ENCODE measurements at regions not wholly inside any gene's neighbourhood (a gene's known extent, or its start where the extent isn't known, plus 50 kb on each side); places are given as distances from the start of the nearest gene placed in this dataset.
"Not testable (repeated sequence)": the region's sequence is repeated elsewhere in the genome, so short reads cannot be mapped to it uniquely, and the experiment has no call there.

DNA sequence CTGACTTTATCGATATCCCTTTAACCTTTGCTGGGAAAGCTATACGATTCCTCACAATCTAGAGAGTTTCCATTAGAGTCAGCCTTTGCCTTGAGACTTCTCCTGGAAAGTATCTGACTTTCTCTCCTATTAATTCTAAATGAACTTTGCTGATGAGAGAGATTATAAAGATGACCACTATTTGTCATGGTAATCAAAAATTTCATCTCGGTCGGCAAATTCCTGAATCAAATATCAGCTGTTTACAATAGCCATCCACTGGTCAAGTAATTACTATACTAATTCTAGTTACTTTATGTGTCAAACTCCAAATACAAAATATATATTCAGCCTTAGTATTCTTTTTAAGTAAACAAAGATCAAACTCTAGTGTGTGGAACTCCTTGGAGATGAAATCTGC lies 164.4 kb upstream of the ITGA1 start:
- no peak for DNase-seq

GRCh38 chr5:52624291-52624690 lies 163.4 kb upstream of the ITGA1 start:
- no peak for DNase-seq

DNA sequence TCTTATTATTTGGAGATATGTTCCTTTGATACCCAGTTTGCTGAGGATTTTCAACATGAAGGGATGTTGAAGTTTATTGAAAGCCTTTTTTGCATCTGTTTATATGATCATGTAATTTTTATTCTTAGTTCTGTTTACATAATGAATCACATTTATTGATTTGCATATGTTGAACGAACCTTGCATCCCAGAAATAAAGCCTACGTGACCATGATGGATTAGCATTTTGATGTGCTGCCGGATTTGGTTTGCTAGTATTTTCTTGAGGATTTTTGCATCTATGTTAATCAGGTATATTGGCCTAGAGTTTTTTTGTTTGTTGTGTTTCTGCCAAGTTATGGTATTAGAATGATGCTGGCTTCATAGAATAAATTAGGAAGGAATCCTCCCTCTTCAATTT lies 161.4 kb upstream of the ITGA1 start:
- no peak for DNase-seq

- no peak for DNase-seq
These were observed 160.0 kb upstream of the ITGA1 start for GRCh38 chr5:52627740-52628139.

DNA sequence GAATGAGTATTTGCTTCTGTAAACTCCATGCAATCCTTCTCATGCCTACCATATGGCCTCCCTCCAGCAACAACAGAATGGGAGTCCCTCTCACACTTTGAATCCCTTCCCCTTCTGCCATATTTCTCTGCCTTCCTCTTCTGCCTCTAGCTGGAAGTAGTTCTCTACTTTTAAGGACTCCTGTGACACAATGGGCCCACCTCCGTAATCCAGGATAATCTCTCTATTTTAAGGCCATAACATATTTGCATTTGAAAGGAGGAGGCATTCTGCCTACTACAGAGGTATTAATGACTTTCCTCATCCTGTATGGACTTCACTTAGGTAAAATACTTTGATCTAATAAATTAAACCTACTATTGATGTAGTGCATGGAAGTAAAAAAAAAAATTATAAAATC lies 155.4 kb upstream of the ITGA1 start:
- DNase-seq = no peak

- not testable (repeated sequence) for DNase-seq
These were observed 153.5 kb upstream of the ITGA1 start for GRCh38 chr5:52634171-52634570.

DNA sequence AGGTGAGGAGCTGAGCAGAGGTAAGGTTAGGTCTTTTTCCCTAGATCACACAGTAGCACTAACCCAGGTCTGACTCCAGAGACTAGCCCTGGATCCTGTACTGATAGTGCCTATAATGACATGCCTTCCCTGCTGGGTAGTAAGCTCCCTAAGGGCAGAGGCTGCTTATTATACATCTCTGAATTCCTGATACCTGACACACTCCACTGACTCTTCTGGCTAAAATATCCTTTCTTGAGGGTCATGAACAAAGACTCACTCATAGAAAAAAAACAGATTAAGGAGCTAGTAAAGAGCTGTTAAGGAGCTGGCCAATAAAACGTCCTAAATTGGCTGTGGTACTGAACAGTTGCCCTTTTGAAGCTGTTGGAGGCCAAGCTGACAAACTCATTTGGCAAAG lies 149.0 kb upstream of the ITGA1 start:
- no peak for DNase-seq

GRCh38 chr5:52648726-52649125 lies 139.0 kb upstream of the ITGA1 start:
- DNase-seq = no peak

DNA sequence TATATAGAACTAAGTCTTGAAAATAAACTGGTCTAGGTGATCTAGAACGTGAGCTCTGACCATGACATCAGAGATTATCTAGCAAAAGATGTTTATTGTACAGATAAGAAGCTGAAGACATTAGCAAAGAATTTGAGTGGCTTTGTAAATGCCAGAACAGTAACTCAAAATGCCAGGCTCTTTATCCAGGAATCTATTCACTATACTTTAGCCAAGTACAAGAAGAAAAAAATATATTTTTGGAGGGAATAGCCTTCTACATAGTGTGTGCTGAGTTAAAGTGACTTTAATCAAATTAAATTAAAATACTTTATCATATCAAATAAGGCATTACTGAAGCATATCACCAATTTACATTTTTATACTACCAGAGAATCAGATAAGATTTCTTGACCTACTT lies 132.6 kb upstream of the ITGA1 start:
- DNase-seq = no peak

DNA sequence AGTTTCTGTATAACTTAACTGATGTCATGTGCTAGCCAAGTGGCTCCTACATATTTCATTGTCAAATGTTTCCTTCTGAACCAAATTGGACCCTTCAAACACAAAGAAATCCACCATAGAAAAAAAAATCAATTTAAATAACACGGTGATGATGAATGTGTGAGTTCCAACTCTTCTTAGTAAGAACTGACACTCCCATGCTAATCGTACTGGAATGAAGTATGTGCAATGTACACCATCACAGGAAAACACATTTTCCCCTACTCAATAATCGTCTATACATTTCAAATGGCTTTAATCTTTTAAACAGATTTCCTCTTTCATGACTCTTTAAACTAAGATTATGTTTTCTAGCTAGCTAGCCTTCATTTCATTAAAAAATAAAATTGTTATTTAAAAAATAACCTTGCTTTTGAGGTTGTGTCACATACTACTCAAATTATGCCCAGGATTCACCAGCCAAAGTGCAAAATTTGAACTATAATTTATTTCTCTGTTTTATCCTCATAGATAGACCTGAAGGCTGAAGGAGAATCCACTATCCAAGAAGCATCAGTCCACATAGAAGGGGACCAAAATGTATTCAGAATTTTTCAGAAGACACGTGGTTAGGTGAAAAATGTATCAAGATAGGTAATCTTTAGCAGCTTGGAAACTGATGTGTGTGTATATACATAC lies 131.0 kb upstream of the ITGA1 start:
- no peak for DNase-seq

- DNase-seq = peak; percentile 45
These were observed 130.5 kb upstream of the ITGA1 start for GRCh38 chr5:52657247-52657645.

DNA sequence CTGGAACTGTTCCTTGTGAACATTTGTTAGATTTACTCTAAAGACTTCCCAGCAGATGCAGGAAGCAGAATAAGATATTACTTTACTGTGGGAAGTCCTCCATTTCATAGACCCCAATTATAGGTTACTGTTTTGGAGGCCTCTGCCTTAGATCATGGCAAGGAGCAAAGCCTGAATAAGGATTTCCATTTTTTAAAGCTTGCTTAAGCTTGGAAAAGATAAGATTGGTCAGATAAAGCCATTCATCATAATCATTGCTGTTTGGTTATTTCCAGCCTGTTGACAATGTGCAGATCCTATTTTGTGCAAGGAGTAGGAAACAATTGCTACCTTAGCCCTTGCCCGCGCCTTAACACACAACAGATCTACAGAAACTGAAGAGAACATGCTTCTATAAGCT lies 129.5 kb upstream of the ITGA1 start:
- DNase-seq = no peak

GRCh38 chr5:52660621-52661020 lies 127.1 kb upstream of the ITGA1 start:
- no peak for DNase-seq

DNA sequence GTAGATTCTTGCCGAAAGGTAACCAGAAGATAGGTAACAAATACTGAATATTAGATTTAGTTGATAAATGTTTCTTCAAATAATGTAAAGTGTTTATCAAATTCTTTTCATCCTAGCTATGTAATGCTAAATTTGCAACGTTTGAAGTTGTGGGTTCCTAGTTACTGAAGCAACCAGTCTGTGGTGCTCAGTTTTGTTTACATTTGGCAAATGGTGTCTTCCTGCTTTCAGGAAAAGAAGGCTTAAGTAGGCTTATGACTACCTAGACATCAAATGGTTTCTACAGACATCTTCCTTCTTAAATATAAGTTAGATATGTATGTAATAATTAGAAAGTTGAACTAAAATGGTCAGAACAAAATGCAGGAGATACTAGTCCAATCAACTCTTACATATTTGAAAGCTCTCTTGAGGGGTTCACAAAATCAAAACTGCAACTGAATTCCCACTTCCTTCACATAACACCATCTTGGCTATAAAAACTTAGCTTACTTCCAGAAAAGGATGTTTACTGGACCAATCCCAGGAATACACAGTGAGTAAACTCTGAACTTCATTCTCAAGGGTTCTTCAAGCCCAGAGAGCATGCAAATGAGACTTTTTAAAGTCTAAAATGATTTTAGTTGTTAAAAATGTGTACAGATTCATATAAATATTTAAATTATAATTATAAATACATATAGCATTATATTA lies 125.7 kb upstream of the ITGA1 start:
- DNase-seq = no peak

DNA sequence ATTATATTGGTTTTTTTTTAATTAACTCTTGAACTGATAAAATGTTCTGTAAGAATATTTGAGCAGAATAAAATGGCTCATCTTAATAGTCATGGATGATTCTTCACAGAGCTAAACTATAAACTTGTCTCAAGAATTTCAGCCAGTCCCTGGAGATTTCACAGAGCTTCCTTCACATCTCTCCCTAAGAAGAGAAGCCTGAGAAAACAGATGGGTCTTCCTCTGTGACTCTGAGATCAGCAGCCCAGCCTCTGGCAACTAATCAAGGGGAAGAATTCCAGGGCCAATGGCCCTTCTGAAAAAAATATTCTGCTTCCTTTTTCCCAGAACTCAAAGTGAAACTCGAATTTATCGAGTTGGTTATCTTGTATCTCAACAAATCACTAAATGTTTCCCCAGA lies 122.2 kb upstream of the ITGA1 start:
- DNase-seq = no peak

DNA sequence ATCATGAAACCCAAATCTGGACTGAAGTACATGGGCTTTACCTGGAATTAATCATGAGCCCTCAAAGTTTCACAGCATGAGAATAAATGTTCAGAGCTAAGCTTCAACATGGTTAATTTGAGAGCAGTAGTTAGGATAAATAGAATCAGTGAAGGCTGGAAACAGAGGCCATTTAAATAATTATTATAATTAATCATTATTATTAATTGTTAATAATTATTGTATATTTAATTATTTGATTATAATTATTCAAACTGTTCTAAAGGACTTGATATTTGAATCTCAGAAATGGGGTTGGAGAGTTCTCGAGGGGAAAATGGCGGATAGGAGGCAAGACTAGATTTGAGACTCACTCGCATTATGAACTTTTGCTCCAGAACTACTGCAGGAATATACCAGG lies 119.6 kb upstream of the ITGA1 start:
- no peak for DNase-seq

GRCh38 chr5:52668544-52669185 lies 119.1 kb upstream of the ITGA1 start:
- DNase-seq = no peak

DNA sequence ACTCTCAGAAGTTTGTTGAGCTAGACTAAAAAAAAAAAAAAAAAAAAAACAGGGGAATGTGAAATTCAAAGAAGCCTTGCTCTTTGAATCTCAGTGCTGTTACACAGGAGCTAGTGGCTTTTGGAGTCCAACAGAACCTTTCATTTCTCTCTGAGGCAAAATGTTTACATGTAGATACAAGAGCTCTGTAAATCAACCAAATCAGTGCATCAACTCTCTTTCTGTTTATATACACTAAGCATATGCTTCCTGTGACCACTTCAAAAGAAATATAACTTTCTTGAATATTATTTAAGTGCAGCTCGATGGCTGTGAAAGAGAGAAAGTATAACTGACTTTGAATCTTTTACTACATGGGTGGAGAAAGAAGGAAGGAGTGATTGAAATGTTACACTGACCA lies 115.3 kb upstream of the ITGA1 start:
- no peak for DNase-seq

- DNase-seq = no peak
These were observed 114.2 kb upstream of the ITGA1 start for GRCh38 chr5:52673495-52673894.

GRCh38 chr5:52674815-52675545 lies 112.7 kb upstream of the ITGA1 start:
- DNase-seq = no peak

- DNase-seq = no peak
These were observed 105.2 kb upstream of the ITGA1 start for GRCh38 chr5:52682492-52682891.

- DNase-seq = no peak
These were observed 103.7 kb upstream of the ITGA1 start for GRCh38 chr5:52684051-52684450.

GRCh38 chr5:52685566-52685965 lies 102.2 kb upstream of the ITGA1 start:
- no peak for DNase-seq

DNA sequence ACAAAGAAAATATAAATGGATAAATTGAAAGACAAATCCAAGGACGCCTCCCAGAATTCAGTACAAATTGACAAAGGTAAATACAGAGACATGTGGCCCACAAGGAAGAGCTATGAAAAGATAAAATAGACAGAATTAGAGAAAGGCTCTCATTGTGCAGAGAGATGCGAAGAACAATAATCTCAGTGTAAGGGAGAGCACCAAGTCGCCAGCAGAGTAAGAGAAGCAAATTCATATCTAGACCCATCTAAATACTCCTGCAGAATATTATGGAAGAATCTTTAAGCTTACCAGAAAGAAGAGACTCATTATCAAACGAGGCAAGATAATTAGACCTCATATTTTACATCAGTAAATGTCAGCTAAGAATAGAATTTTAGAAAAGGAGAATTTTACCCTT lies 101.7 kb upstream of the ITGA1 start:
- DNase-seq = no peak
